Activated CD4-positive, alpha-beta T cell treated with anti-CD3 and anti-CD28 coated beads, Interleukin-2, amount 50 U/mL, for 16 hours (primary cell): ENCODE measurements at regions not wholly inside any gene's neighbourhood (a gene's known extent, or its start where the extent isn't known, plus 50 kb on each side); places are given as distances from the start of the nearest gene placed in this dataset.

ENCODE experiments used
- DNase-seq: peaks from one replicate; pipeline ENCODE4 v3.0.0-alpha.2; 2020

DNA sequence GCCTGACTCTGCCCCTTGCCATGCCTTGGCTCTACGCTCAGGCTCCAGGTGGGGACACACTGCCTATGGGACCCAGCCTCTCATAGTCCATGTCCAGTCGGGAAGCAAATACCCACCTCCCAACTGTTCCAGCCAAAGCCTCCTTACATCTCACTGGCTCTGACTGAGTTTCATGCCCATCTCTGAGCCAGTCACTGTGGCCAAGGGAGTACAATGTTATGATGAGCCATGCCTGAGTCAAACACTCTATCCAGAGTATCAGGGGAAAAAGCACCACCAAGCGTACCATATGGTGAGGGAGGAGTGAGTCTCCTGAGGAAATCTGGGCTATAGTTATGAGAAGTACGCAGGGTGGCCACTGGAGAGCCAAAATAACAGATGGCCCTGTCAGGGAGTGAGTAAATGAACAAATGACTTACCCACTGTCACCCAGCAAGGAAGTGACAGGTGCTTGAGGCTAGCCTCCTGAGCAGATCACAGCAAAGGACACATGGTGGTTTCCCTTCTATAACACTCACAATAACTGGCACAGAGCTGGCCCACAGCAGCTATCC lies 236.6 kb upstream of the GJB5 start:
- no peak for DNase-seq

GRCh38 chr1:34520111-34520510 lies 234.7 kb upstream of the GJB5 start:
- DNase-seq, result no peak

- no peak for DNase-seq
Measured at GRCh38 chr1:34524783-34525182, 230.1 kb upstream of the GJB5 start.

DNA sequence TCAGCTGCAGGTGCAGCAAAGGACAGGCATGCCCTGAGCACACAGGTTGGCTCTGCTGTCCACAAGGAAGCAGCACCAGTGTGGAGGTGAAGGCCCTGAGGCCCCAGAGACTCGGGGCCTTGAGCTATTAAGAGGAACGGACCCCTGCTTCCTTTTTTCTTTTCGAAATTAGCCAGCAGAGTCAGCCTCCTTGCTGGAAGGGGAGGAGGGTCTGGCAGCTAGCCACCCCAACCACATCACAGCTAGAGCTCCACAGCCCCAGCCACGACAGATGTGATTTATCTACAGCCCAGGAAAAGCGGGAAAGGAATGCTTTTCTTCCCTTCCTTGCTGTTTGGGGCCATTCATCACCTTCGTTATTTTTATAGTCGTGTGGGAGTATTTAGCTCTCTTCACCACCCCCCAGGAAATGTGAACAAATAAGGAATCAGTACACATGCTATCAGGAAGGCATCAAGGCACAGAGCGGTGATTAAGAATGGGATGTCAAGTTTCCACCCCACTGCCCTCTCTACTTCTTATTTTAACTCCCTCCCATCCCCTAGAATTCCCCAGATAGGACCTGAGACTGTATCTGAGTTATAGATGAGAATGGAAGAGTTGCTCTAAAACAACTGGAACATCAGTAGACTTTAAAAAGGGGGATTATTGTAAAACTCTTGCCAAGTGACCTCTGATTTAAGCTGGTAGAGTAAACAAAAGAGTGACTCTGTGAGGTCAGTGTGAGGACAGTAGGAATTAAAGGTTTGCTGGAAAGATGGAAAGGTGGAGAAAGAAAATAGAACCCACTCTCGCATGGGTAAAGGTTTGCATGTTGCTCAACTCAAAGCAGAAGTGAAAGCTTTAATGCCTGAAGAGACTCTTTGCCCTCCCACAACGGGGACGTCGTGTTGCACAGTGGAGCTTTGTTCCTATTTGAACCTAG lies 224.7 kb upstream of the GJB5 start:
- DNase-seq, result no peak

GRCh38 chr1:34532113-34532512 lies 222.7 kb upstream of the GJB5 start:
- no peak for DNase-seq

GRCh38 chr1:34538481-34538880 lies 216.4 kb upstream of the GJB5 start:
- no peak for DNase-seq

DNA sequence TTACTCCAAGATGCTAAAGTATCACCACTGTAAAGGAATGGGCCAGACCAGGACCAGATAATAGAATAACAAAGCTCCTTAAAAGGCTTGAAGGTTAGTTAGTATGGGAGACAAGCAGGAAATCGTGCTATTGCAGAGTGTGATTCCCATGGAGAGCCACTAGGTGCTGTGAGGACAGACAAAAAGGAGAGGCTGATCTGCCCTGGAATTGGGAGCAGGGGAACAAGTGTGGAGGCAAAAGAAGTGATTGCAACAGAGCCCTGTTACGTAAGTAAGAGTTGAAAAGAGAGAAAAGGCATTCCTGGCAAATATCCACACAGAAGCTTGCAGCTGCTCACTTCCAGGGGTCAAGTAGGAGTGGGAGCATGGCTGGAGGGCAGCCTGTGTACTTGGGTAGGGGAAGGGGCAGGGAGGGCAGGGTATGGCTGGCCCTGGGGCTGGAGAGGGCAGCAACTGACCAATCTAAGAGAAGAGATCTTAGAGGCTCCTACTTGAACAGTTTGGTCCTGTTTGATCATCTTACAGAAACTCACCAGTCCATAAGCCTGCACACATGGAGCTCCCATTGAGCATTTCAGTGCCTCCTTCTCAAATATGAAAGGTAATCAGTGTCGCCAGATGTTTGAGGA lies 207.7 kb upstream of the GJB5 start:
- no peak for DNase-seq

GRCh38 chr1:34549199-34549598 lies 205.6 kb upstream of the GJB5 start:
- DNase-seq, result peak; percentile 1

GRCh38 chr1:34578306-34578705 lies 176.5 kb upstream of the GJB5 start:
- no peak for DNase-seq

- DNase-seq, result no peak
Measured at GRCh38 chr1:34582356-34582755, 172.5 kb upstream of the GJB5 start.

- no peak for DNase-seq
Measured at GRCh38 chr1:34587761-34588160, 167.1 kb upstream of the GJB5 start.

DNA sequence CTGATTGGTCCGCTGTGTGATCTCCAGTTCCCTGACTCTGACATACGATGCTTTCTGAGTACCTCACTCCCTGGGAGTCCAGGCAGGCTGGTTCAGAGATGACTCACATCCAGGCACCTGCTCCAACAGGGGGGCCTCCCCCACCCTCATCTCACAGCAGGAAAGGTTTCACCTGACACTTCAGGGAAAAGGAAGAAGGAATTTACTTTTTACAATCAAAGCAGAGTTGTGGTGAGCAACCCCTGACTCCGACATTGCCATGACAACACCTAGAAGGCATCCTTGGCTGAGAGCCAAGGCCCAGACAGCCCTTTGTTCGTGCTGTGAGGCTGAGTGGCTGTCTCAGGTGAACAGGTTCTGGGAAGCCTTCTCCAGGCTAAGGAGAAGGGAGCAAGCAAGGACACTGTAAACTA lies 164.6 kb upstream of the GJB5 start:
- no peak for DNase-seq

DNA sequence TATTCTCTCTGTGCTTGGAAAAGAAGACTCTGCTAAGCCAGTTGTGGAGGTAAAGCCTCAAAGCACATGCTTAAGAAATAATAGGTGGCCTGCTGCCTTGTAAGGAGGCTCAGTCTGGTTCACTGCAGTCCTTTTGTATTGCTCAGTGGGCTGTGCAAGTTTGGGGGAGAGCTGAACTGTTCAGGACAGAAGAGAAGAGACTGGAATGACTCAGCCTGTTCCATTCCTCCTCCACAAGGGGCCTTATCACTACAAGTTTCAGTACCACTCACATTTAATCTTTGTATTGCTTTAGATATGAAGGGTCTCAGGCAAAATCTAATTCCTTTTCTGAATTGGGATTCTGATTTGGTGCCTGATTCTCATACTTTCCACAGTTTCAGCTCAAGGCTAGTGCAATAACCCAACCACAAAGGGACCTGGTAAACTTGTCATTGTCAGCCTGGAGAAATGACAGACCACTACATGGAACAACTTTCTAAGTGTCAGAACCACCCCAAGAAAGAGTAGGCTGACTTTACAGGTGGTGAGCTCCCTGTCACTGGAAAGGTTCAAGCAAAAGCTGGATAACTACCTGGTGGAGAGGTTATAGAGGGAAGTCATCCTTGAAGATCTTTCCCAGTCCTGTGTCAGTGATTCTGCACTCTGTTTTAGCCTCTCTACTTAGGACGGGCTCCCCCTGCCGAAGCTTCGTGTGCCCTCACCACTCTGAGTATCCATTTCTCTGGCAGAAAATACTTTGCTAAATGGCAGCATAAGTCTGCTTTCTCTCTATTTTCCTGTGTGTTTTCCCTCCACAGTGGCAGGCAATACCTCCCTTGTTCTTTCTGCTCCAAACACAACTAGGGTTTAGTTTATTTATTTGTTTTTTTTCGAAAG lies 162.9 kb upstream of the GJB5 start:
- DNase-seq, result no peak

DNA sequence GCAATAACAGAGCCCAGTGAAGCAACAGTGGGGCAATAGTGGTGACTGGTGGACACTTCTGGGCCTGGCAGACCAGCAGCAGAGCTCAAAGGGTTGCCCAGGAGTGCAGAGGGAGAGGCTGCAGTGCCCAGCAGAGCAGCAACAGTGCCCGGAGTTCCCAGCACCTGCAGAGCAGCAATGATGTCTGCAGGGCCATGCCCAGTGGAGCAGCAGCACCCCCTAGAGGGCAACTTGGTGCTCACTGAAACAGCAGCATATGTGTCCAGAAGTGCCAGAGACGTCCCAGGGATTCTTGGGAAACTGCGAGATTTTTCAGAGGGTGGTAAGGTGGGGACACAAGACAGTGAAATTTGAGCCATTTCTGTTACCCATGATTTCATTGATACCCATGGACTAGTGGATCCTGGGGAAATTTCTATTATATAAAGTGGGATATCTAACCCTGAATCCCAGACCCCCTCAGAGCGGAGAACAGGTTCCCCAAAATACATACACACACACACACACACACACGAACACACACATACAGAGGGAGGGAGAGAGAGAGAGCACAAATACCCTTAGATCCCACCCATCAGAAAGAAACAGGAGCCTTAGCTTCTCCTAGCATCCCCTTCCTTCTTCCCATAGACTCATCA lies 156.9 kb upstream of the GJB5 start:
- peak; percentile 61 for DNase-seq

GRCh38 chr1:34602907-34603306 lies 151.9 kb upstream of the GJB5 start:
- no peak for DNase-seq

DNA sequence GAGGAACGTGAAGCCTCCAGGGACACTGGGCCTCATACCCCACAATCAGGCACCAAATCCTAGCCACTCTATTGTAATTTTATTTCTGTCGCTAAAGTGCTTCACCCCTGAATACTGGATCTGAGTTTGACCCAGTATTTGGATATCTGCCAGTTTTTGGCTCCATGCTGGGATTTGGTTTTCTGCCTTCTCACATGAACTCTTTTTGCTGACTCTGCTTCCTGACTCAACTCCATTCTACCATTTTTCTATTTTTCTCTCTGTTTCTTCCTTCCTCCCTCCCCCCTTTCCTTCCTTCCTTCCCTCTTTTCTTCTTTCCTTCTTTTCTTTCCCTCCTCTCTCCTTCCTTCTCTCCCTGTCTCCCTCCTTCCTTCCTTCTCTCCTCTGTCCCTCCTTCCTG lies 151.3 kb upstream of the GJB5 start:
- no peak for DNase-seq

GRCh38 chr1:34606504-34606903 lies 148.3 kb upstream of the GJB5 start:
- no peak for DNase-seq

- no peak for DNase-seq
Measured at GRCh38 chr1:34610063-34610462, 144.8 kb upstream of the GJB5 start.

DNA sequence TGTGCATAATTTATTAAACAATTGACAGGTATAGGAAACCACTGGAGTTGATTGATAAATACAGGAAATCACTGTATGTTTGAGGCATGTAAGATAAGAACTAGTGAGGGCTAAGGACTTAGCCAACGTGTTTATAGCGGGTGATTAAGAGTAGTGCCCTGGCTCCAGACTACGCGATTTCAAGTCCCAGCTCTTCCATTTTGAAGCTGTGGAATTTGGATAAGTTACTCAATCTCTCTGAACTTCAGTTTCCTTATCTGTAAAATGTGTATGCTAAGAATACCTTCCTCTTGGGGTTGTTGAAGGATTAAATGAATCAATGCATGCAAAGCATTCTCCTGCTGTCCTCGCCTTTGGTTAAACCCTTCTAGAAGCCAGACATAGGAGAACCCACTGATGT lies 143.3 kb upstream of the GJB5 start:
- no peak for DNase-seq

DNA sequence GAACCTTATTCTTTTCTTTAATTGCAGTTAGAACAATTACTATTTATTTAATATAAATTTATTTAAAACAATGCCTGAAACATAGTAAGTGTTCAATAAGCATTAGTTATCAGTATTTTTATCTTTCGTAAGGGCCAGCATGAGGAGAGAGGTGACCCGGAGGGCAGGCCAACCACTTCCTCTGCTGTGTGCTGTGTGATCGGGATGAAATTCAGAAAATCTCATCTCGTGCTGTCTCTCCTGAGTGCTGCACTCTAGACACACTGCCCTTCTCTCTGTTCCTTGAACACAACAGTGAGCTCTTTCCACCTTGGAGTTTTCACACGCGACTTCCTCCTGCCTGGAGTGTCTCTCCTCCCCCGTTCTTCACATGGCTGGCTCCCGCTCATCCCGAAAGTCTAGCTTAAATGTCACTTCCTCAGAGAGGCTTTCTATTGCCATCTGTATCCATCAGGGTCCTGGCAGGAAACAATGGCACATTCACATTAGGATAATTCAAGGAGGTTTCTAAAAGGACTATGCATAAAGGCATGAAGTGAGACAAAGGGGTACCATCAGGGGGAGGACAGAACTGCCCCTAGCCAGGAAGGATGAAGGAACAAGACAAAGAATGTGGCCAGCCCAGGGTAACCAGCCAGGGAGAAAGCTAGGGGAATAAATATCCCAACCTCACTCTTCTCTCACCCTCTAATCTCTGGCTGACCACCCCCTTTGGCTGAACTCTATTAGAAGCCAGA lies 142.6 kb upstream of the GJB5 start:
- DNase-seq, result no peak

DNA sequence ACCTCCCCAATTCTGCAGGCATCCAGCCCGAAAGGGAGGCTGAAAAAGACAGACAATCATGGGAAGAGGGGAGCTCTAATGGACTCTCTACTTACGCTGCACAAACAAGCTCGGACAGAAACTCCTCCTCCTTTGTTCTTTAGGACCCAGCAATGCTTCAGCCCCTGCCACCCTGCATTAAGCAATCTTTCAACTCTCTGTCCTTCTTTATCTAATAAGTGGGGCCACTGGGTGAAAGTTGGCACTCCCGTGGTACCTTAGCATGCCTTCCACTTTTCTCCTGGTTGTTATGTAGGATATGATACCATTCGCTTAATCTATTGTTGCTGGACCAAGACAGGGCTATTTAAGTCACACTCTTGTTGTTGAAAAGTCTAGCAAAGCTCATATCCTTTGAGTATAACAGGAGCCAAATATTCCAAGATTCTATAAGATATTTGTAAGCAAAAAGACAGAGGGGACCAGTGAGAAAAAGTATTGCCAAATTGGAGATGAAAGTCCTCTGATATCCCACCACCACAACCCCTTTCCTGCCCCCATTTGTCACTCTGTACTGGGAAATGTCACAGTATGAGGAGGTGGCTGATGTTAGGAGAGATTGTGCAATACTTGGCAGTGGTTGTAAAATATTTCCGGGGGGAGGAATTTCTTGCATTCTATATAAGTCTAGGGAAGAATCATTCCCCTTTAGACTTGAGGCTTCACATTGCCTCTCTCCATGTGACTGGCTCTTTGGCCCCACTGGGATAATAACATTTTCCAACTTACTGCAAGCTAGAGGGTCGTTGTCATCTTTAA lies 137.3 kb upstream of the GJB5 start:
- DNase-seq, result no peak
